IMR-90 (cell line): ENCODE measurements at regions not wholly inside any gene's neighbourhood (a gene's known extent, or its start where the extent isn't known, plus 50 kb on each side); places are given as distances from the start of the nearest gene placed in this dataset.

ENCODE experiments used
- ATAC-seq: fragments of 200-7000 bp; cut with Tn5 transposase; 2 replicates; pipeline ENCODE4 v1.9.1; 2020; ENCODE audit warnings: low read depth, mild to moderate bottlenecking, moderate library complexity
- BruUV-seq: library from RNA; stranded (reverse); fragments of 400-500 nt; replicated peaks from 2 replicates; lab custom pipeline; 2021; lab: Mats Ljungman, UMichigan
- CTCF ChIA-PET: fragments of 300-600 bp; formaldehyde crosslinking; extraction: SDS; loops from one replicate; lab custom pipeline; 2021; ENCODE audit warnings: antibody characterized with exemption; lab: Yijun Ruan, JAX
- POLR2A ChIA-PET: fragments of 300-600 bp; sonication (Branson Sonifier 250); formaldehyde crosslinking; loops from one replicate; lab custom pipeline; 2022; ENCODE audit warnings: antibody characterized with exemption; ENCODE audit not compliant: unreplicated experiment; lab: Charles Lee
- DNase-seq: peaks from one replicate; pipeline ENCODE4 v3.0.0; 2013
- H2AFZ ChIP-seq: replicated peaks from 2 replicates; pipeline ENCODE3; 2013; ENCODE audit warnings: low read length, mild to moderate bottlenecking; ENCODE audit not compliant: poor library complexity
- H2AK5ac ChIP-seq: 2 replicates; pipeline ENCODE4 v1.6.1; 2013; ENCODE audit warnings: low read depth, low read length, inconsistent platforms
- H2AK9ac ChIP-seq: replicated peaks from 2 replicates; pipeline ENCODE3; 2013; ENCODE audit warnings: mild to moderate bottlenecking, low read depth, low read length, moderate library complexity; ENCODE audit not compliant: poor library complexity
- H2BK120ac ChIP-seq: 2 replicates; pipeline ENCODE4 v1.6.1; 2013; ENCODE audit warnings: low read depth, low read length, inconsistent platforms
- H2BK15ac ChIP-seq: 3 replicates; pipeline ENCODE4 v1.6.1; 2013; ENCODE audit warnings: low read depth, low read length, inconsistent platforms
- H2BK20ac ChIP-seq: 2 replicates; pipeline ENCODE4 v1.6.1; 2013; ENCODE audit warnings: low read depth, mild to moderate bottlenecking, inconsistent platforms, low read length, moderate library complexity
- H2BK5ac ChIP-seq: 2 replicates; pipeline ENCODE4 v1.6.1; 2013; ENCODE audit warnings: mild to moderate bottlenecking, low read depth, low read length, inconsistent platforms; ENCODE audit not compliant: poor library complexity, severe bottlenecking
- H3K14ac ChIP-seq: replicated peaks from 2 replicates; pipeline ENCODE4 v1.6.1; 2013; ENCODE audit warnings: low read depth, low read length, inconsistent platforms
- H3K18ac ChIP-seq: 2 replicates; pipeline ENCODE4 v1.6.1; 2013; ENCODE audit warnings: low read depth, low read length, control low read depth
- H3K23ac ChIP-seq: 2 replicates; pipeline ENCODE4 v1.6.1; 2013; ENCODE audit warnings: low read depth, low read length, inconsistent platforms
- H3K27ac ChIP-seq: 2 replicates; pipeline ENCODE4 v1.5.1; 2013; ENCODE audit warnings: mild to moderate bottlenecking, control low read depth, low read length; ENCODE audit not compliant: insufficient read depth
- H3K27me3 ChIP-seq: 2 replicates; pipeline ENCODE4 v1.6.1; 2013; ENCODE audit warnings: low read length; ENCODE audit not compliant: control insufficient read depth, insufficient read depth
- H3K36me3 ChIP-seq: 2 replicates; pipeline ENCODE4 v1.6.1; 2013; ENCODE audit warnings: low read length, mixed read lengths; ENCODE audit not compliant: control insufficient read depth, insufficient read depth
- H3K4ac ChIP-seq: 2 replicates; pipeline ENCODE4 v1.6.1; 2013; ENCODE audit warnings: low read depth, low read length, inconsistent platforms
- H3K4me1 ChIP-seq: 2 replicates; pipeline ENCODE4 v1.6.1; 2013; ENCODE audit warnings: low read length, mixed read lengths; ENCODE audit not compliant: control insufficient read depth, insufficient read depth
- H3K4me2 ChIP-seq: 2 replicates; pipeline ENCODE4 v1.6.1; 2013; ENCODE audit warnings: low read depth, mild to moderate bottlenecking, control low read depth, low read length, moderate library complexity
- H3K4me3 ChIP-seq: 2 replicates; pipeline ENCODE4 v1.5.1; 2013; ENCODE audit warnings: low read depth, mild to moderate bottlenecking, control low read depth, low read length, moderate library complexity; ENCODE audit not compliant: insufficient read depth
- H3K56ac ChIP-seq: 2 replicates; pipeline ENCODE4 v1.6.1; 2013; ENCODE audit warnings: low read length, inconsistent platforms; ENCODE audit not compliant: insufficient read depth; ENCODE audit errors: extremely low read depth
- H3K79me1 ChIP-seq, 2 experiments: 2 replicates each; pipeline ENCODE4 v1.6.1; 2013; ENCODE audit warnings: low read length in 2 of 2, inconsistent platforms in 1 of 2, low read depth in 1 of 2
- H3K9ac ChIP-seq: 2 replicates; pipeline ENCODE4 v1.6.1; 2013; ENCODE audit warnings: low read depth, low read length, control low read depth
- H3K9me1 ChIP-seq: 2 replicates; pipeline ENCODE4 v1.6.1; 2013; ENCODE audit warnings: low read length, inconsistent platforms; ENCODE audit not compliant: insufficient read depth
- H3K9me3 ChIP-seq: 2 replicates; pipeline ENCODE4 v1.6.1; 2013; ENCODE audit warnings: low read length; ENCODE audit not compliant: control insufficient read depth, insufficient read depth
- H4K20me1 ChIP-seq: 2 replicates; pipeline ENCODE4 v1.6.1; 2013; ENCODE audit warnings: low read length, inconsistent platforms; ENCODE audit not compliant: insufficient read depth
- H4K5ac ChIP-seq: 2 replicates; pipeline ENCODE4 v1.6.1; 2013; ENCODE audit warnings: mild to moderate bottlenecking, low read depth, low read length, control low read depth
- H4K8ac ChIP-seq, 2 experiments: 2 replicates each; pipeline ENCODE4 v1.6.1; 2013; ENCODE audit warnings: low read depth in 2 of 2, low read length in 2 of 2, control low read depth in 1 of 2, inconsistent platforms in 1 of 2
- H4K91ac ChIP-seq: 2 replicates; pipeline ENCODE4 v1.6.1; 2013; ENCODE audit warnings: low read depth, low read length, inconsistent platforms; ENCODE audit not compliant: insufficient read depth
- FOS ChIP-seq: fragments of 150-350 bp; IDR thresholded peaks from 2 replicates; pipeline ENCODE4 v1.6.1; 2016; ENCODE audit warnings: low read depth, low read length
- MAZ ChIP-seq: IDR thresholded peaks from 2 replicates; pipeline ENCODE4 v1.6.1; 2012; ENCODE audit warnings: low read depth, mild to moderate bottlenecking, low read length, improper control_type of control experiment, moderate library complexity, borderline replicate concordance
- WGBS, 2 experiments: methylation state at CpG; one replicate each; pipeline versions ENCODE4 v1.1.5 to v1.1.7; 2013; ENCODE audit warnings: missing lambda C conversion rate in 2 of 2; ENCODE audit not compliant: insufficient read length in 1 of 2; ENCODE audit errors: extremely low coverage in 2 of 2; 5-methylcytosine and 5-hydroxymethylcytosine counted together
- dilution Hi-C: fragments of 300-500 bp; cut with HindIII; formaldehyde crosslinking; loops from one replicate; pipeline ENCODE4 v1.14.3; 2018; ENCODE audit warnings: low sequenced_read_pairs; ENCODE audit not compliant: unreplicated experiment
- in situ Hi-C: fragments of 300-500 bp; cut with MboI; formaldehyde crosslinking; loops from 3 replicates; pipeline ENCODE4 v1.14.3; 2019; ENCODE audit warnings: low sequenced_read_pairs, inconsistent platforms, mixed read lengths
- intact Hi-C: fragments of 100-400 bp; cut with micrococcal nuclease; formaldehyde crosslinking; loops from 2 replicates; pipeline ENCODE4 v1.10.0; 2022

DNA sequence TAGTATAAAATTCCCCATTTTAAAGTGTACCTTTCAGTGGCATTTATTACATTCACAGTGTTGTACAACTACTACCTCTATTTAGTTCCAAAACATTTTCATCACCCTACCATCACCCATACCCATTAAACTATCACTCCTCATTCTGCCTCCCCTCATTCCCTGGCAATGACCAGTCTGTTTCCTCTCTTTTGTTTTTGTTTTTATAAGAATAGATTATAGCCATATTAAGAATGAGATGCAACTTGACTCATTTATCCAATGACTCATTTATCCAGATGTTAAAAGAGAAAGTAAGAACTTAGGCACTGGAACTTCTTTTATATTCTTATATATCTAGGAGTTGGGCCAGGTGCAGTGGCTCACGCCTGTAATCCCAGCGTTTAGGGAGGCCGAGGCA lies 156.3 kb downstream of the FAT3 start:
- Histone ChIP-seq H2AFZ (no peak overlapping the region), H3K4ac (no peak overlapping the region), H3K4me1 (peaks cover 2% of the 10 kb centered on the region), H3K4me2 (no peak overlapping the region), H3K18ac (no peak overlapping the region), H4K5ac (no peak overlapping the region), H3K9me3 (no peaks in the 10 kb centered on the region; the same call in 1 of the 2 replicates), H3K27me3 (no peaks in the 10 kb centered on the region), H2AK9ac (no peak overlapping the region), H3K79me1 (no peaks in the 10 kb centered on the region), H2AK5ac (no peak overlapping the region), H3K9ac (no peak overlapping the region), H3K14ac (no peak overlapping the region), H3K27ac (no peak overlapping the region), H2BK120ac (no peak overlapping the region), H3K4me3 (no peak overlapping the region), H3K56ac (no peak overlapping the region), H2BK20ac (no peak overlapping the region), H3K36me3 (no peaks in the 10 kb centered on the region), H4K20me1 (no peaks in the 10 kb centered on the region), H3K23ac (no peak overlapping the region), H2BK15ac (no peak overlapping the region), H4K91ac (no peak overlapping the region), H3K9me1 (no peaks in the 10 kb centered on the region; the same call in 1 of the 2 replicates), H2BK5ac (no peak overlapping the region), H4K8ac (no peak overlapping the region)
- in situ Hi-C loops (no loop called here), intact Hi-C loops (loop anchor here (5.0 kb wide), 2 partner anchors 49 to 114 kb away; no protein-coding TSS in a partner anchor), dilution Hi-C loops (no loop called here)
- no CpG with 5 or more reads among the region's 3 CpGs for WGBS, 2 experiments
- TF ChIP-seq MAZ (no peak), FOS (peak; percentile 55; the same call in 1 of the 2 replicates)
- no TSS peak for BruUV-seq
- POLR2A ChIA-PET = no interaction called here
- ATAC-seq = peak; percentile 54
- CTCF ChIA-PET = no interaction called here
- peak; percentile 77 for DNase-seq
